ENCODE measurements at regions not wholly inside any gene's neighbourhood (a gene's known extent, or its start where the extent isn't known, plus 50 kb on each side); places are given as distances from the start of the nearest gene placed in this dataset.

DNA sequence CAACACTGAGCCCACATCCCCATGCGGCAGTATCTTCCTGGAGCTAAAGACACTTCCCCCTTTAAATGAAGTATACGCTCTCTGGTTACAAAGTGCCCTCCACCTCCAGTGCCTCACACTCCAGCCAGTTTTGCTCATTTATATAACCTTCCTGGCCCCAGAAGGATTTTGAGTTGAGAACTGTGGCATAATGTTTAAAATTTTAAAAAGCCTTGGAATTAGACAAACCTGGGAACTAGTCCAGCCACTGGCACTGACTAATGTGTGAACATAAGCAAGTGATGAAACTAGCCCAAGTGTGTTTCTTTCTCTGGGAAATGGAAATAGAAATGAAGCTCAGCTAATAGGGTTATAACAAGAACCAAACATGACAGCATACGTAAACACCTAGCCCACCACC is 723.7 kb upstream of the USP15 start:
- Histone ChIP-seq H3K4me3 (peak overlapping the region; percentile 35), H3K9me3 (no peaks in the 10 kb centered on the region), H3K27ac (peak overlapping the region in 1 of 2 donors; percentile 28), H3K27me3 (replicated peaks; ENCODE audit: insufficient read depth) (no peaks in the 10 kb centered on the region), H3K36me3 (no peaks in the 10 kb centered on the region), H3K4me1 (ENCODE audit: control insufficient read depth in 1 of 2, low read depth in 2 of 2) (peaks cover 0 to 15% of the 10 kb centered on the region in 2 donors)
- DNase-seq (ENCODE audit: low spot score) (no peak), ATAC-seq (ENCODE audit: insufficient number of reproducible peaks, low FRiP score, low read depth) (no peak)
- TF ChIP-seq, protein P1, sequence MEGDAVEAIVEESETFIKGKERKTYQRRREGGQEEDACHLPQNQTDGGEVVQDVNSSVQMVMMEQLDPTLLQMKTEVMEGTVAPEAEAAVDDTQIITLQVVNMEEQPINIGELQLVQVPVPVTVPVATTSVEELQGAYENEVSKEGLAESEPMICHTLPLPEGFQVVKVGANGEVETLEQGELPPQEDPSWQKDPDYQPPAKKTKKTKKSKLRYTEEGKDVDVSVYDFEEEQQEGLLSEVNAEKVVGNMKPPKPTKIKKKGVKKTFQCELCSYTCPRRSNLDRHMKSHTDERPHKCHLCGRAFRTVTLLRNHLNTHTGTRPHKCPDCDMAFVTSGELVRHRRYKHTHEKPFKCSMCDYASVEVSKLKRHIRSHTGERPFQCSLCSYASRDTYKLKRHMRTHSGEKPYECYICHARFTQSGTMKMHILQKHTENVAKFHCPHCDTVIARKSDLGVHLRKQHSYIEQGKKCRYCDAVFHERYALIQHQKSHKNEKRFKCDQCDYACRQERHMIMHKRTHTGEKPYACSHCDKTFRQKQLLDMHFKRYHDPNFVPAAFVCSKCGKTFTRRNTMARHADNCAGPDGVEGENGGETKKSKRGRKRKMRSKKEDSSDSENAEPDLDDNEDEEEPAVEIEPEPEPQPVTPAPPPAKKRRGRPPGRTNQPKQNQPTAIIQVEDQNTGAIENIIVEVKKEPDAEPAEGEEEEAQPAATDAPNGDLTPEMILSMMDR (IDR thresholded peaks at IDR 0.05): no peak

DNA sequence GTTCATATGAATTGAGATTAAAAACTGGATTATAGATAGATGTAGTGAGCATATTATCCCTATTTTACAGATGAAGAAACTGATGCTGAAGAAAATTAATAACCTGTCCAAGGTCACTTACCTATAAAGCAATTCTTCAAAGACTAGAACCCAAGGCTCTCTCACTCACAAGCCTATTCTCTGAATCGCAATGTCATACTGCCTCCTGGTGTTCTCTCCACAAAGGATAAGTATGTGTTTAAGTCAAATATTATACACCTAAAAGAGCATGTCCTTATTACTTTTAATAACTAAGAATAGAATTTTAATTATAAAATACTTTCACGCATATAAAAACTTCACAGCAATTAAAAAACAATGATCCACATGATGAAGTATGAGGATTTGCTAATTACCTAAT is 721.3 kb upstream of the USP15 start:
- TF ChIP-seq, protein P1 (IDR thresholded peaks at IDR 0.05): no peak
- Histone ChIP-seq H3K27ac (no peak overlapping the region), H3K4me1 (ENCODE audit: control insufficient read depth in 1 of 2, low read depth in 2 of 2) (peaks cover 0 to 15% of the 10 kb centered on the region in 2 donors), H3K4me3 (no peak overlapping the region), H3K27me3 (replicated peaks; ENCODE audit: insufficient read depth) (no peaks in the 10 kb centered on the region), H3K36me3 (no peaks in the 10 kb centered on the region), H3K9me3 (no peaks in the 10 kb centered on the region)
- DNase-seq (ENCODE audit: low spot score) (no peak), ATAC-seq (ENCODE audit: insufficient number of reproducible peaks, low FRiP score, low read depth) (no peak)

DNA sequence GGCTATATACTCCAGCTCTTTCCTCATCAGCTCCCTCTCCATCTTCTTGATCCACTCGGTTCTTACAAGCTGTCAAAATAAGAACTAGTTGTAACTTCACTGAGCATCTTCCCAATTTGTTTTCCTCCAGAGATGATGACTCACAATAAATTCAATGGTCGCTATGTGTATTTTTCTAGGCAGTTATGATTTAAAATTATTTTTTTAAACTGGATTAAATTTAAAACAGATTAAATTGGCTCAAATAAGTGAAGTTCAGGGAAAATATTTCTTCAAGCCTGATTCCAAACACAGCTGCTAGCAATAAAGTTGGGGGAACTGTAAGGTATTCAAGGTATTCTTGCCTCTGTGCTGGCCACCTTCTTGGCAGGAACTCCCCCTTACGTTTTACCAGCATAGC is 717.7 kb upstream of the USP15 start:
- ATAC-seq (ENCODE audit: insufficient number of reproducible peaks, low FRiP score, low read depth): no peak
- Histone ChIP-seq H3K9me3 (no peaks in the 10 kb centered on the region), H3K27ac (no peak overlapping the region), H3K4me3 (no peak overlapping the region), H3K4me1 (ENCODE audit: control insufficient read depth in 1 of 2, low read depth in 2 of 2) (no peaks in the 10 kb centered on the region), H3K27me3 (replicated peaks; ENCODE audit: insufficient read depth) (no peaks in the 10 kb centered on the region), H3K36me3 (no peaks in the 10 kb centered on the region)
- DNase-seq (ENCODE audit: low spot score): no peak
- TF ChIP-seq, protein P1 (IDR thresholded peaks at IDR 0.05): no peak

DNA sequence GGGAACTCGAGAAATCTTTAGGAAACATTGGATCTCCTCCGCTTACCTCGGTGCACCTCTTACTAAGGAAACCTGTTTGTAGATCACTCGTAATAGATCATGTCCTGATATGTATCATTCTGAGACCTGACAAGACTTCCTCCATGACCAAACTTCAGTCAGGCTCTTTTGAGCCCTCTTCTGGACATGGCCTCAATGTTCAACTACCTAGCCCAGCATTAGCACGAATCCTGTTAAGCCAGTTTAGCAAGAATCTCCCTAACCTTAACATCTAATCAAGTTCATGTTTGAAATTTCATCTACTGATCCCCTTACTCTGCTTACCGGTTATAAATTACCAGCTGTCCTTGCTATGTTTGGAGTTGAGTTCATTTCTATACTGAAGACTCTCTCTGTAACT is 713.9 kb upstream of the USP15 start:
- H3K4me3 ChIP-seq: no peak overlapping the region
- DNase-seq (ENCODE audit: low spot score): no peak
- H3K4me1 ChIP-seq (ENCODE audit: control insufficient read depth in 1 of 2, low read depth in 2 of 2): no peaks in the 10 kb centered on the region
- H3K9me3 ChIP-seq: no peaks in the 10 kb centered on the region
- no peaks in the 10 kb centered on the region for H3K36me3 ChIP-seq
- no peak for ATAC-seq (ENCODE audit: insufficient number of reproducible peaks, low FRiP score, low read depth)
- H3K27me3 ChIP-seq (replicated peaks; ENCODE audit: insufficient read depth): no peaks in the 10 kb centered on the region
- H3K27ac ChIP-seq: no peak overlapping the region
- TF ChIP-seq, protein P1 (IDR thresholded peaks at IDR 0.05): no peak

DNA sequence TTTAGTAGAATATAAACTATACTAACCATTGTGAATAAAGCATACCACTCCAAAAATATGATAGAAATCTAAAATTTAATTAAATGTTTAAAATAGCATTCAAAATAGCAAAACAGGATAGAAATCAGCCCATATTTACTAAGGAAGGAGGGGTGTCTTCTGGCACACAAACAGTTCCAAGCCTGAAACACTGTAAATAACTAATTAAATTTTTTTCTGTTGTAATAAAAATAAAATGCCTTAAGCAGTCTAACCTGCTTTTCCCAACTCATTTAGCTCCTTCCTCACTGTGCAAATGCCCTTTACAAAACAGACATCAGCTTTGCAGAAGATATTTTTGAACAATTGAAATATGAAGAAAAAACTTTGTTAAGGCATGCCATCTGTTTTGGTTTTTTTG is 707.1 kb upstream of the USP15 start:
- DNase-seq (ENCODE audit: low spot score) (no peak), ATAC-seq (ENCODE audit: insufficient number of reproducible peaks, low FRiP score, low read depth) (no peak)
- TF ChIP-seq, protein P1 (IDR thresholded peaks at IDR 0.05): no peak

More for the DNA sequence above, 707.1 kb upstream of the USP15 start:
- no peaks in the 10 kb centered on the region for H3K9me3 ChIP-seq
- H3K4me1 ChIP-seq (ENCODE audit: control insufficient read depth in 1 of 2, low read depth in 2 of 2): no peaks in the 10 kb centered on the region
- no peaks in the 10 kb centered on the region for H3K36me3 ChIP-seq
- H3K4me3 ChIP-seq: no peak overlapping the region
- no peaks in the 10 kb centered on the region for H3K27me3 ChIP-seq (replicated peaks; ENCODE audit: insufficient read depth)
- no peak overlapping the region for H3K27ac ChIP-seq

Data from thoracic aorta (tissue), 2 donors.